GM23338 (cell line): ENCODE measurements at regions not wholly inside any gene's neighbourhood (a gene's known extent, or its start where the extent isn't known, plus 50 kb on each side); places are given as distances from the start of the nearest gene placed in this dataset.

Source experiments
- ATAC-seq: fragments of 200-7000 bp; cut with Tn5 transposase; 3 replicates; pipeline ENCODE4 v1.9.1; 2020
- DNase-seq: peaks from one replicate; pipeline ENCODE4 v3.0.0-alpha.2; 2015; ENCODE audit warnings: low spot score
- H2AFZ ChIP-seq: fragments of 200-600 bp; sonication (generic); 2 replicates; pipeline ENCODE4 v1.8.0; 2016; ENCODE audit warnings: antibody characterized with exemption, mild to moderate bottlenecking, moderate library complexity
- H3F3A ChIP-seq: fragments of 200-600 bp; sonication (generic); replicated peaks from 2 replicates; pipeline ENCODE4 v1.8.0; 2017; ENCODE audit warnings: antibody characterized with exemption, mixed run types, low read depth
- H3K27ac ChIP-seq: fragments of 200-600 bp; sonication (generic); 2 replicates; pipeline ENCODE4 v1.6.1; 2016; ENCODE audit warnings: low read depth
- H3K27me3 ChIP-seq: fragments of 200-600 bp; sonication (generic); 2 replicates; pipeline ENCODE4 v1.8.0; 2016; ENCODE audit warnings: mild to moderate bottlenecking, mixed run types, moderate library complexity; ENCODE audit not compliant: insufficient read depth
- H3K36me3 ChIP-seq: fragments of 200-600 bp; sonication (generic); 2 replicates; pipeline ENCODE4 v1.8.0; 2016; ENCODE audit warnings: mild to moderate bottlenecking; ENCODE audit not compliant: insufficient read depth
- H3K4me1 ChIP-seq: fragments of 200-600 bp; sonication (generic); 2 replicates; pipeline ENCODE4 v1.8.0; 2016; ENCODE audit warnings: mild to moderate bottlenecking, moderate library complexity; ENCODE audit not compliant: insufficient read depth
- H3K4me2 ChIP-seq: fragments of 200-600 bp; sonication (generic); 2 replicates; pipeline ENCODE4 v1.7.1; 2017; ENCODE audit warnings: mixed run types
- H3K4me3 ChIP-seq: fragments of 200-600 bp; sonication (generic); 2 replicates; pipeline ENCODE4 v1.6.1; 2016; ENCODE audit warnings: mixed run types
- H3K79me2 ChIP-seq: fragments of 200-600 bp; sonication (generic); replicated peaks from 2 replicates; pipeline ENCODE4 v1.8.0; 2017; ENCODE audit warnings: mild to moderate bottlenecking; ENCODE audit not compliant: insufficient read depth
- H3K9me2 ChIP-seq: fragments of 200-600 bp; sonication (generic); 2 replicates; pipeline ENCODE4 v1.8.0; 2017; ENCODE audit not compliant: insufficient read depth
- H4K20me1 ChIP-seq: fragments of 200-600 bp; sonication (generic); replicated peaks from 2 replicates; pipeline ENCODE4 v1.8.0; 2017; ENCODE audit warnings: mild to moderate bottlenecking; ENCODE audit not compliant: insufficient read depth
- H3K27ac Mint-ChIP-seq: 2 replicates; pipeline ENCODE4 v1.8.0; 2020; ENCODE audit warnings: inconsistent platforms, mild to moderate bottlenecking, moderate library complexity, mixed read lengths
- H3K27me3 Mint-ChIP-seq: 3 replicates; pipeline ENCODE4 v1.8.0; 2022; ENCODE audit warnings: low read depth, mild to moderate bottlenecking, moderate library complexity, mixed read lengths, inconsistent platforms; ENCODE audit not compliant: insufficient read depth, poor library complexity
- H3K36me3 Mint-ChIP-seq: 3 replicates; pipeline ENCODE4 v1.8.0; 2021; ENCODE audit warnings: low read depth, mild to moderate bottlenecking, inconsistent platforms, moderate library complexity, mixed read lengths
- H3K4me1 Mint-ChIP-seq: 3 replicates; pipeline ENCODE4 v1.8.0; 2020; ENCODE audit warnings: mild to moderate bottlenecking, inconsistent platforms, mixed read lengths
- H3K4me3 Mint-ChIP-seq: 3 replicates; pipeline ENCODE4 v1.8.0; 2021; ENCODE audit warnings: moderate library complexity, mild to moderate bottlenecking, inconsistent platforms, mixed read lengths
- H3K9me3 Mint-ChIP-seq: 3 replicates; pipeline ENCODE4 v1.8.0; 2020; ENCODE audit warnings: moderate library complexity, mild to moderate bottlenecking, inconsistent platforms, mixed read lengths
- CREB1 ChIP-seq: fragments of 250-450 bp; sonication (Bioruptor Pico); IDR thresholded peaks from 2 replicates; pipeline ENCODE4 v1.5.0; 2020; ENCODE audit warnings: low read depth, mild to moderate bottlenecking, moderate library complexity
- EZH2 ChIP-seq: fragments of 200-600 bp; sonication (generic); IDR thresholded peaks from one replicate; pipeline ENCODE4 v1.8.0; 2017; ENCODE audit warnings: antibody characterized with exemption, mild to moderate bottlenecking, low read depth; ENCODE audit not compliant: unreplicated experiment
- EZH2phosphoT487 ChIP-seq: fragments of 200-600 bp; sonication (generic); IDR thresholded peaks from one replicate; pipeline ENCODE4 v1.8.1; 2018; ENCODE audit warnings: antibody characterized with exemption; ENCODE audit not compliant: unreplicated experiment
- JUNB ChIP-seq: IDR thresholded peaks from one replicate; pipeline ENCODE4 v1.6.1; 2016; ENCODE audit warnings: antibody characterized with exemption; ENCODE audit not compliant: unreplicated experiment
- NANOG ChIP-seq: IDR thresholded peaks from 2 replicates; pipeline ENCODE4 v1.6.1; 2016; ENCODE audit warnings: antibody characterized with exemption, borderline replicate concordance
- POLR2AphosphoS5 ChIP-seq: IDR thresholded peaks from 2 replicates; pipeline ENCODE4 v1.6.1; 2016; ENCODE audit warnings: antibody characterized with exemption, low read depth
- STAT1 ChIP-seq: IDR thresholded peaks from one replicate; pipeline ENCODE4 v1.6.1; 2016; ENCODE audit warnings: antibody characterized with exemption; ENCODE audit not compliant: unreplicated experiment
- ZNF114 ChIP-seq: fragments of 250-450 bp; sonication (Bioruptor Pico); IDR thresholded peaks from 2 replicates; pipeline ENCODE4 v1.5.0; 2020; ENCODE audit warnings: mild to moderate bottlenecking, moderate library complexity
- ZNF331 ChIP-seq: fragments of 250-450 bp; sonication (Bioruptor Pico); IDR thresholded peaks from 2 replicates; pipeline ENCODE4 v1.5.0; 2020; ENCODE audit warnings: low read depth, mild to moderate bottlenecking, moderate library complexity
- TF ChIP-seq, protein P1 (sequence below): IDR thresholded peaks from 2 replicates; pipeline ENCODE4 v1.6.1; 2016; ENCODE audit warnings: antibody characterized with exemption
- TF ChIP-seq, protein P2 (sequence below): fragments of 250-450 bp; sonication (Bioruptor Pico); IDR thresholded peaks from 2 replicates; pipeline ENCODE4 v1.5.0; 2020; ENCODE audit warnings: mild to moderate bottlenecking, moderate library complexity
- TF ChIP-seq, protein P3 (sequence below), 2 experiments: fragments of 200-600 bp in 1 of 2; sonication (generic) in 1 of 2; conservative IDR thresholded peaks; 2 replicates each; pipeline versions ENCODE4 v1.5.1 to v1.6.1; 2016 to 2017; ENCODE audit warnings: antibody characterized with exemption in 2 of 2, low read depth in 2 of 2, mild to moderate bottlenecking in 2 of 2, moderate library complexity in 1 of 2
- TF ChIP-seq, protein P4 (sequence below): IDR thresholded peaks from one replicate; pipeline ENCODE4 v1.6.1; 2018; ENCODE audit warnings: antibody characterized with exemption; ENCODE audit not compliant: unreplicated experiment

DNA sequence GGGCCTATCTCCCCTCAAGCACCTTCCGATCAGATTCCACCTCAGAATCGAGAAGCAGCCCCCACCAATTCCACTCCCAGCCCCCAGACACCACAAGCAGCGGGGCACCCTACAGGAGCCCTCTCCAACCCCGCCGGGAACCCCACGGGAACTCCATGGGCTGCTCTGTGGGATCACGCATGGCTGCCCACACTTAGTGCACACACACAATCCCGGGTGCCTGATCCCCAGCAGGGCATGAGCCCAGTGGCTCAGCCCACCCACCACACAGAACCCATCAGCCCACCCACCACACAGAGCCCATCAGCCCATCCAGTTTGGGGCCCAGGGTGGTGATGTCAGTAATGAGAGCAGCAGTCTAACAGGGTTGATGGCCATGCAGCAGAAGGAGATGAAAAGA lies 141.6 kb upstream of the LINGO1 start:
- Histone ChIP-seq H3K36me3 (no peaks in the 10 kb centered on the region), H3K4me1 (no peaks in the 10 kb centered on the region), H3K4me2 (no peak overlapping the region), H3K4me3 (no peak overlapping the region), H3F3A (no peaks in the 10 kb centered on the region), H3K27ac (no peak overlapping the region), H4K20me1 (no peaks in the 10 kb centered on the region), H3K79me2 (no peaks in the 10 kb centered on the region), H3K27me3 (no peaks in the 10 kb centered on the region), H2AFZ (no peak overlapping the region), H3K9me2 (no peaks in the 10 kb centered on the region)
- no peak for ATAC-seq
- peaks cover 5% of the 10 kb centered on the region for H3K27me3 Mint-ChIP-seq
- TF ChIP-seq, protein P1, sequence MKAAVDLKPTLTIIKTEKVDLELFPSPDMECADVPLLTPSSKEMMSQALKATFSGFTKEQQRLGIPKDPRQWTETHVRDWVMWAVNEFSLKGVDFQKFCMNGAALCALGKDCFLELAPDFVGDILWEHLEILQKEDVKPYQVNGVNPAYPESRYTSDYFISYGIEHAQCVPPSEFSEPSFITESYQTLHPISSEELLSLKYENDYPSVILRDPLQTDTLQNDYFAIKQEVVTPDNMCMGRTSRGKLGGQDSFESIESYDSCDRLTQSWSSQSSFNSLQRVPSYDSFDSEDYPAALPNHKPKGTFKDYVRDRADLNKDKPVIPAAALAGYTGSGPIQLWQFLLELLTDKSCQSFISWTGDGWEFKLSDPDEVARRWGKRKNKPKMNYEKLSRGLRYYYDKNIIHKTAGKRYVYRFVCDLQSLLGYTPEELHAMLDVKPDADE = no peak
- TF ChIP-seq CREB1 (CRISPR knock-in tag) = no peak
- TF ChIP-seq NANOG = no peak
- no peak for TF ChIP-seq EZH2phosphoT487
- no peak for TF ChIP-seq STAT1
- TF ChIP-seq, protein P2, sequence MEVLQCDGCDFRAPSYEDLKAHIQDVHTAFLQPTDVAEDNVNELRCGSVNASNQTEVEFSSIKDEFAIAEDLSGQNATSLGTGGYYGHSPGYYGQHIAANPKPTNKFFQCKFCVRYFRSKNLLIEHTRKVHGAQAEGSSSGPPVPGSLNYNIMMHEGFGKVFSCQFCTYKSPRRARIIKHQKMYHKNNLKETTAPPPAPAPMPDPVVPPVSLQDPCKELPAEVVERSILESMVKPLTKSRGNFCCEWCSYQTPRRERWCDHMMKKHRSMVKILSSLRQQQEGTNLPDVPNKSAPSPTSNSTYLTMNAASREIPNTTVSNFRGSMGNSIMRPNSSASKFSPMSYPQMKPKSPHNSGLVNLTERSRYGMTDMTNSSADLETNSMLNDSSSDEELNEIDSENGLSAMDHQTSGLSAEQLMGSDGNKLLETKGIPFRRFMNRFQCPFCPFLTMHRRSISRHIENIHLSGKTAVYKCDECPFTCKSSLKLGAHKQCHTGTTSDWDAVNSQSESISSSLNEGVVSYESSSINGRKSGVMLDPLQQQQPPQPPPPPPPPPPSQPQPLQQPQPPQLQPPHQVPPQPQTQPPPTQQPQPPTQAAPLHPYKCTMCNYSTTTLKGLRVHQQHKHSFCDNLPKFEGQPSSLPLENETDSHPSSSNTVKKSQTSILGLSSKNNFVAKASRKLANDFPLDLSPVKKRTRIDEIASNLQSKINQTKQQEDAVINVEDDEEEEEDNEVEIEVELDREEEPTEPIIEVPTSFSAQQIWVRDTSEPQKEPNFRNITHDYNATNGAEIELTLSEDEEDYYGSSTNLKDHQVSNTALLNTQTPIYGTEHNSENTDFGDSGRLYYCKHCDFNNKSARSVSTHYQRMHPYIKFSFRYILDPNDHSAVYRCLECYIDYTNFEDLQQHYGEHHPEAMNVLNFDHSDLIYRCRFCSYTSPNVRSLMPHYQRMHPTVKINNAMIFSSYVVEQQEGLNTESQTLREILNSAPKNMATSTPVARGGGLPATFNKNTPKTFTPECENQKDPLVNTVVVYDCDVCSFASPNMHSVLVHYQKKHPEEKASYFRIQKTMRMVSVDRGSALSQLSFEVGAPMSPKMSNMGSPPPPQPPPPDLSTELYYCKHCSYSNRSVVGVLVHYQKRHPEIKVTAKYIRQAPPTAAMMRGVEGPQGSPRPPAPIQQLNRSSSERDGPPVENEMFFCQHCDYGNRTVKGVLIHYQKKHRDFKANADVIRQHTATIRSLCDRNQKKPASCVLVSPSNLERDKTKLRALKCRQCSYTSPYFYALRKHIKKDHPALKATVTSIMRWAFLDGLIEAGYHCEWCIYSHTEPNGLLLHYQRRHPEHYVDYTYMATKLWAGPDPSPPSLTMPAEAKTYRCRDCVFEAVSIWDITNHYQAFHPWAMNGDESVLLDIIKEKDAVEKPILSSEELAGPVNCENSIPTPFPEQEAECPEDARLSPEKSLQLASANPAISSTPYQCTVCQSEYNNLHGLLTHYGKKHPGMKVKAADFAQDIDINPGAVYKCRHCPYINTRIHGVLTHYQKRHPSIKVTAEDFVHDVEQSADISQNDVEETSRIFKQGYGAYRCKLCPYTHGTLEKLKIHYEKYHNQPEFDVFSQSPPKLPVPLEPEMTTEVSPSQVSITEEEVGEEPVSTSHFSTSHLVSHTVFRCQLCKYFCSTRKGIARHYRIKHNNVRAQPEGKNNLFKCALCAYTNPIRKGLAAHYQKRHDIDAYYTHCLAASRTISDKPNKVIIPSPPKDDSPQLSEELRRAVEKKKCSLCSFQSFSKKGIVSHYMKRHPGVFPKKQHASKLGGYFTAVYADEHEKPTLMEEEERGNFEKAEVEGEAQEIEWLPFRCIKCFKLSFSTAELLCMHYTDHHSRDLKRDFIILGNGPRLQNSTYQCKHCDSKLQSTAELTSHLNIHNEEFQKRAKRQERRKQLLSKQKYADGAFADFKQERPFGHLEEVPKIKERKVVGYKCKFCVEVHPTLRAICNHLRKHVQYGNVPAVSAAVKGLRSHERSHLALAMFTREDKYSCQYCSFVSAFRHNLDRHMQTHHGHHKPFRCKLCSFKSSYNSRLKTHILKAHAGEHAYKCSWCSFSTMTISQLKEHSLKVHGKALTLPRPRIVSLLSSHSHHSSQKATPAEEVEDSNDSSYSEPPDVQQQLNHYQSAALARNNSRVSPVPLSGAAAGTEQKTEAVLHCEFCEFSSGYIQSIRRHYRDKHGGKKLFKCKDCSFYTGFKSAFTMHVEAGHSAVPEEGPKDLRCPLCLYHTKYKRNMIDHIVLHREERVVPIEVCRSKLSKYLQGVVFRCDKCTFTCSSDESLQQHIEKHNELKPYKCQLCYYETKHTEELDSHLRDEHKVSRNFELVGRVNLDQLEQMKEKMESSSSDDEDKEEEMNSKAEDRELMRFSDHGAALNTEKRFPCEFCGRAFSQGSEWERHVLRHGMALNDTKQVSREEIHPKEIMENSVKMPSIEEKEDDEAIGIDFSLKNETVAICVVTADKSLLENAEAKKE (CRISPR knock-in tag) = no peak
- TF ChIP-seq, protein P3, sequence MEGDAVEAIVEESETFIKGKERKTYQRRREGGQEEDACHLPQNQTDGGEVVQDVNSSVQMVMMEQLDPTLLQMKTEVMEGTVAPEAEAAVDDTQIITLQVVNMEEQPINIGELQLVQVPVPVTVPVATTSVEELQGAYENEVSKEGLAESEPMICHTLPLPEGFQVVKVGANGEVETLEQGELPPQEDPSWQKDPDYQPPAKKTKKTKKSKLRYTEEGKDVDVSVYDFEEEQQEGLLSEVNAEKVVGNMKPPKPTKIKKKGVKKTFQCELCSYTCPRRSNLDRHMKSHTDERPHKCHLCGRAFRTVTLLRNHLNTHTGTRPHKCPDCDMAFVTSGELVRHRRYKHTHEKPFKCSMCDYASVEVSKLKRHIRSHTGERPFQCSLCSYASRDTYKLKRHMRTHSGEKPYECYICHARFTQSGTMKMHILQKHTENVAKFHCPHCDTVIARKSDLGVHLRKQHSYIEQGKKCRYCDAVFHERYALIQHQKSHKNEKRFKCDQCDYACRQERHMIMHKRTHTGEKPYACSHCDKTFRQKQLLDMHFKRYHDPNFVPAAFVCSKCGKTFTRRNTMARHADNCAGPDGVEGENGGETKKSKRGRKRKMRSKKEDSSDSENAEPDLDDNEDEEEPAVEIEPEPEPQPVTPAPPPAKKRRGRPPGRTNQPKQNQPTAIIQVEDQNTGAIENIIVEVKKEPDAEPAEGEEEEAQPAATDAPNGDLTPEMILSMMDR (conservative IDR thresholded peaks at IDR 0.05; ENCODE audit: low read depth in 2 of 2) = no peak
- no peak for TF ChIP-seq POLR2AphosphoS5
- TF ChIP-seq JUNB = no peak
- no peak for TF ChIP-seq EZH2
- TF ChIP-seq ZNF114 (CRISPR knock-in tag) = no peak
- no peak for TF ChIP-seq ZNF331
- TF ChIP-seq, protein P4, sequence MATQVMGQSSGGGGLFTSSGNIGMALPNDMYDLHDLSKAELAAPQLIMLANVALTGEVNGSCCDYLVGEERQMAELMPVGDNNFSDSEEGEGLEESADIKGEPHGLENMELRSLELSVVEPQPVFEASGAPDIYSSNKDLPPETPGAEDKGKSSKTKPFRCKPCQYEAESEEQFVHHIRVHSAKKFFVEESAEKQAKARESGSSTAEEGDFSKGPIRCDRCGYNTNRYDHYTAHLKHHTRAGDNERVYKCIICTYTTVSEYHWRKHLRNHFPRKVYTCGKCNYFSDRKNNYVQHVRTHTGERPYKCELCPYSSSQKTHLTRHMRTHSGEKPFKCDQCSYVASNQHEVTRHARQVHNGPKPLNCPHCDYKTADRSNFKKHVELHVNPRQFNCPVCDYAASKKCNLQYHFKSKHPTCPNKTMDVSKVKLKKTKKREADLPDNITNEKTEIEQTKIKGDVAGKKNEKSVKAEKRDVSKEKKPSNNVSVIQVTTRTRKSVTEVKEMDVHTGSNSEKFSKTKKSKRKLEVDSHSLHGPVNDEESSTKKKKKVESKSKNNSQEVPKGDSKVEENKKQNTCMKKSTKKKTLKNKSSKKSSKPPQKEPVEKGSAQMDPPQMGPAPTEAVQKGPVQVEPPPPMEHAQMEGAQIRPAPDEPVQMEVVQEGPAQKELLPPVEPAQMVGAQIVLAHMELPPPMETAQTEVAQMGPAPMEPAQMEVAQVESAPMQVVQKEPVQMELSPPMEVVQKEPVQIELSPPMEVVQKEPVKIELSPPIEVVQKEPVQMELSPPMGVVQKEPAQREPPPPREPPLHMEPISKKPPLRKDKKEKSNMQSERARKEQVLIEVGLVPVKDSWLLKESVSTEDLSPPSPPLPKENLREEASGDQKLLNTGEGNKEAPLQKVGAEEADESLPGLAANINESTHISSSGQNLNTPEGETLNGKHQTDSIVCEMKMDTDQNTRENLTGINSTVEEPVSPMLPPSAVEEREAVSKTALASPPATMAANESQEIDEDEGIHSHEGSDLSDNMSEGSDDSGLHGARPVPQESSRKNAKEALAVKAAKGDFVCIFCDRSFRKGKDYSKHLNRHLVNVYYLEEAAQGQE = no peak
- H3K36me3 Mint-ChIP-seq = peaks cover 8% of the 10 kb centered on the region
- peaks cover 11% of the 10 kb centered on the region; the same call in 2 of the 3 replicates for H3K4me1 Mint-ChIP-seq
- peaks cover 13% of the 10 kb centered on the region for H3K9me3 Mint-ChIP-seq
- no peak overlapping the region for H3K27ac Mint-ChIP-seq
- DNase-seq = no peak
- no peak overlapping the region for H3K4me3 Mint-ChIP-seq
